Kidney epithelial cell (primary cell): ENCODE measurements at regions not wholly inside any gene's neighbourhood (a gene's known extent, or its start where the extent isn't known, plus 50 kb on each side); places are given as distances from the start of the nearest gene placed in this dataset.

Source experiments
- DNase-seq: peaks from one replicate; pipeline ENCODE4 v3.0.0-alpha.2; 2010; ENCODE audit warnings: low read depth
- H3K27me3 ChIP-seq: 2 replicates; pipeline ENCODE4 v1.6.0; 2011; ENCODE audit warnings: low read length; ENCODE audit not compliant: control insufficient read depth, insufficient read depth
- H3K36me3 ChIP-seq: 2 replicates; pipeline ENCODE4 v1.5.1; 2011; ENCODE audit warnings: low read length; ENCODE audit not compliant: control insufficient read depth, insufficient read depth
- H3K4me3 ChIP-seq: 2 replicates; pipeline ENCODE4 v1.5.1; 2011; ENCODE audit warnings: low read depth, mild to moderate bottlenecking, control low read depth, low read length
- TF ChIP-seq, protein P1 (sequence below): IDR thresholded peaks from 2 replicates; pipeline ENCODE4 v1.5.1; 2011; ENCODE audit warnings: mild to moderate bottlenecking, moderate library complexity, low read length, control low read depth, inconsistent platforms; ENCODE audit not compliant: insufficient read depth, poor library complexity, severe bottlenecking

DNA sequence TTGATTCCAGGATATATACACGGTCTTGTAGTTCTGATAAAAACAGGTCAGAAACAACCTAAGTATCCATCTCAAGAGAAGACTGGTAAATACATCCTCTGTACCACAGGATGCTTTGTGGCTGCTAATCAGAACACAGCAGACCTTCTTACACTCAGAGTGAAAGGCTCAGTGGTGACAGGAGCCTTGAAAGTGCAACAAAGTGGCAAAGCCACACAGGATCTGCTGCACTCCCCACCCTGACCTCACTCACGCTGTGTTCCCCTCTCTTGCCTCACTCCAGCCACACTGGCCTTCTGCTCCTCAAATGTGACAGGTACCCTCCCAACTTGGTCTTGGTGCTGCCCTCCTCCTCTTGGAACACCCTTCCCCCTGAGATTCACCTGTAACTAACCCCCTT lies 98.1 kb upstream of the GRIP1 start:
- TF ChIP-seq, protein P1, sequence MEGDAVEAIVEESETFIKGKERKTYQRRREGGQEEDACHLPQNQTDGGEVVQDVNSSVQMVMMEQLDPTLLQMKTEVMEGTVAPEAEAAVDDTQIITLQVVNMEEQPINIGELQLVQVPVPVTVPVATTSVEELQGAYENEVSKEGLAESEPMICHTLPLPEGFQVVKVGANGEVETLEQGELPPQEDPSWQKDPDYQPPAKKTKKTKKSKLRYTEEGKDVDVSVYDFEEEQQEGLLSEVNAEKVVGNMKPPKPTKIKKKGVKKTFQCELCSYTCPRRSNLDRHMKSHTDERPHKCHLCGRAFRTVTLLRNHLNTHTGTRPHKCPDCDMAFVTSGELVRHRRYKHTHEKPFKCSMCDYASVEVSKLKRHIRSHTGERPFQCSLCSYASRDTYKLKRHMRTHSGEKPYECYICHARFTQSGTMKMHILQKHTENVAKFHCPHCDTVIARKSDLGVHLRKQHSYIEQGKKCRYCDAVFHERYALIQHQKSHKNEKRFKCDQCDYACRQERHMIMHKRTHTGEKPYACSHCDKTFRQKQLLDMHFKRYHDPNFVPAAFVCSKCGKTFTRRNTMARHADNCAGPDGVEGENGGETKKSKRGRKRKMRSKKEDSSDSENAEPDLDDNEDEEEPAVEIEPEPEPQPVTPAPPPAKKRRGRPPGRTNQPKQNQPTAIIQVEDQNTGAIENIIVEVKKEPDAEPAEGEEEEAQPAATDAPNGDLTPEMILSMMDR = no peak
- Histone ChIP-seq H3K4me3 (no peak overlapping the region), H3K36me3 (no peaks in the 10 kb centered on the region), H3K27me3 (no peaks in the 10 kb centered on the region)
- no peak for DNase-seq

DNA sequence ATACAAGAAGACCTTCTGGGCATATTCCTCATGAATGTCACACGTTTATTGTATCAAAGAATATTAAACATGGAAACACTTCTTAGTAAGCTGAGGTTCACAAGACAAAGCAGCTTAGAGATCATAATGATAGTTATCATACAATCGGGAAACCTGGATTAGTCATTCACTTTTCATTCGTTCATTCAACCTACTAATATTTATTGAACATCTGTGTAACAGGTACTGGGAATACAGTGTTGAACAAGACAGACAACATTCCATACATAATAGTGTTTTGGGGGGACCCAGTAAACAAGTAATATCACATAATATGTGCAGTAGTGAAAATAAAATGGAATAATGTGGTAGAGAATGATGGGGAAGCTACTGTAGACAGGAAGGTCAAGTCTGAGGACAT lies 100.6 kb upstream of the GRIP1 start:
- Histone ChIP-seq H3K27me3 (no peaks in the 10 kb centered on the region), H3K4me3 (no peak overlapping the region), H3K36me3 (no peaks in the 10 kb centered on the region)
- no peak for DNase-seq
- TF ChIP-seq, protein P1 = no peak

DNA sequence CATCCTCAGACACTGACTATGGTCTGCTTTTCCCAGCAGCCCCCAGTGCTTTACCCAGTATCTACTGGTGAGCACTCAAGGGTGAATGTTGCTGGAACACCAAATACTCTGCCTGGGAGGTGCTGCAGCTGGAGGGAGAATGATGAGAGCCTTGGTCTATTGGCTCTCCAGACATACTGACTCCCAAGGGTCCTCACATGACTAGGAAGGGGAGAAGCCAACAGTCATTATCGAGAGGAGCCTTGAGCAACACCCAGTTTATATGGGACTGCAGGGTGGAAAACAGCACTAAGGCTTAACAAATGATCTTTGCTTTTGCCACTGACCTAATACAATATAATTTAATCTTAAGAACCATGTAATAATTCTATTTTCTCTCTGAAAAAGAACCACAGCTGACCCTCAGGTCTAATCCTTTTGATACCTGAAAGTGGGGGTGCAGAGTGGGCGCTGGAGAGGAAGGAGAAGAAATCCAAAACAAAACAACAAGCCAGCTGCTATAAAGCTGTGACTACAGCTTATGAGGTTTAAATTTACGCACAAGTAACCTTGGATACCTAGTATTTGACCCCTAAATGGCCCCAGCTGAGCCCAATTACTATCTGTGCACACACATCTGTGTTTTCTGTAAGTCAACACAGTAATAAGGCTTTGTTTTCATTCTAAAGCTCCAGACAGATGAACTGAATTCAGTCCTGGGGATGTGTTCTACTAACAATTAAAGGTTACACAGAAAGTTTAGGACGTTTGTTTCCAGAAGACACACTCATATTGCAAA lies 107.8 kb upstream of the GRIP1 start:
- DNase-seq = no peak
- Histone ChIP-seq H3K4me3 (no peak overlapping the region), H3K36me3 (no peaks in the 10 kb centered on the region), H3K27me3 (no peaks in the 10 kb centered on the region)
- TF ChIP-seq, protein P1 = no peak

DNA sequence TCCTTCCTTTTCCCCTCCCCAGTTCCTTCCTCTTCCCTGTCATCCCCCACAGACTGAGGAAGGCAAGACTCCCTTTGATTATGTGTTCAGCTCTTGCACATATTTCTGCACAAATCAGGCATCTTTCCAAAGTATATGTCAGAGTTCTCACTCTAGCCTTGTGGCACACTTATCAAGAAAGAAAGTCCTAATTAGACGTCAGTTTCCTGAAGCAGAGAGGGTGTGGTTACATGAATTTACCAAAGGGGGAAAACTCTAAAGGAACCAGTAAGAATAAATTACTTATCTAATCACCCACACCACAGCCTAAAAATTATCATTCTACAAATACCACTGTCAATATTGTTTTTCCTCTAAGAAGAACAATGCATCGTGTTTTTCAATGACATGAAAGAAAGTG lies 120.7 kb upstream of the GRIP1 start:
- H3K4me3 ChIP-seq = no peak overlapping the region
- TF ChIP-seq, protein P1 = no peak
- DNase-seq = no peak
- no peaks in the 10 kb centered on the region for H3K36me3 ChIP-seq
- H3K27me3 ChIP-seq = no peaks in the 10 kb centered on the region

DNA sequence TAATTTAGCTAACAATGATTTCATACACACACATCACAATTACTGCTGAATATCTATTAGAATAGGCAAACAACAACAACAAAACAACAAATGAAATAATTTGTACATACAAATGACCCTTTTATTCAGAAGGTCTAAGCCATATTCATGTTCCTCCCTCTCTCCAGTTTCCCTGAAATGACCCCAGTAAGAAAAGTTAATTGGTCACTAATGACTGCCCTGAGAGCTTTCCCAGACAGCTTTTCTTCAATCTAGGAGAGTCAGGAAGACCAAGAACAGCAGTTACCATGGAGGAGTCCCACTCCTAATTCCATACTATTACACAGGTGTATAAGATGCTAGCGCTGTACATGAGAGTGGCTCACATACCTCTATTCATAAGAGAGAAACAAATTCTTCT lies 121.2 kb upstream of the GRIP1 start:
- H3K4me3 ChIP-seq = no peak overlapping the region
- no peaks in the 10 kb centered on the region for H3K36me3 ChIP-seq
- no peak for DNase-seq
- no peaks in the 10 kb centered on the region for H3K27me3 ChIP-seq
- TF ChIP-seq, protein P1 = no peak

DNA sequence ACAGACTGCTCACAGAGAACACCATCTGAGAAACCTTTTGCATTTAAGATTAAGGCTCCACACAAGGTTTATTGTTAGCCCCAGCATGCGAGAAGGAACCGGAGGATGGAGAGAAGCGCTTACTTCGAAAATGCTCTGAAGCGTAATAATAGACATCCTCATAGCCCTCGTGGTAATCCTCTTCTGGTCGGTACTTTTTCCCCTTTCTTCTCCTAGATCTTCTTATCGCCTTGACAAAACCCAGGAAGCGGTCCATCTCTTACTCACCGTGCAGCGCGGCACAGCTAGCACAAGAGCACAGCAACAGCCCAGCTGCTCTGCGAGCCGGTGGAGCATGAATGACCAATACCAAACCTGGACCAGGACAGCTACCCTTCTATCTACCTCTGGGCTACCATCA lies 125.1 kb upstream of the GRIP1 start:
- TF ChIP-seq, protein P1 = no peak
- Histone ChIP-seq H3K27me3 (no peaks in the 10 kb centered on the region), H3K36me3 (no peaks in the 10 kb centered on the region), H3K4me3 (no peak overlapping the region)
- no peak for DNase-seq
